Stomach (tissue), 4 donors: ENCODE measurements at regions not wholly inside any gene's neighbourhood (a gene's known extent, or its start where the extent isn't known, plus 50 kb on each side); places are given as distances from the start of the nearest gene placed in this dataset.
"Not testable (repeated sequence)": the region's sequence is repeated elsewhere in the genome, so short reads cannot be mapped to it uniquely, and the experiment has no call there.

Experiments
- CTCF ChIP-seq, 7 experiments: fragments of 450-650 bp in 4 of 7; fragments of 200-600 bp in 3 of 7; sonication (generic) in 3 of 7; IDR thresholded peaks; one replicate each; pipeline ENCODE4 v1.5.1; 2016 to 2019; ENCODE audit warnings: antibody characterized with exemption in 7 of 7, control low read depth in 2 of 7, mild to moderate bottlenecking in 1 of 7
- POLR2A ChIP-seq, 4 donors: fragments of 450-650 bp; IDR thresholded peaks; one replicate each; pipeline ENCODE4 v1.6.1; 2016; ENCODE audit warnings: antibody characterized with exemption in 4 of 4, control low read depth in 2 of 4, mild to moderate bottlenecking in 1 of 4, moderate library complexity in 1 of 4

- not testable (repeated sequence) for TF ChIP-seq POLR2A, CTCF (IDR thresholded peaks at IDR 0.05)
Observed at GRCh38 chr22:12613907-12614306, 2914.1 kb upstream of the OR11H1 start.
